SK-N-SH (cell line): ENCODE measurements at regions not wholly inside any gene's neighbourhood (a gene's known extent, or its start where the extent isn't known, plus 50 kb on each side); places are given as distances from the start of the nearest gene placed in this dataset.
A peak's percentile ranks its signal among the peaks of the same experiment; 100 is the strongest.

ENCODE experiments used
- CTCF ChIA-PET: fragments of 300-600, 350-600 bp; formaldehyde crosslinking; extraction: SDS; loops from one replicate; lab custom pipeline; 2021; lab: Yijun Ruan, JAX
- POLR2A ChIA-PET: fragments of 350-600 bp; sonication (Branson Sonifier 250); formaldehyde crosslinking; extraction: SDS; loops from one replicate; lab custom pipeline; 2020; ENCODE audit warnings: antibody characterized with exemption, inconsistent platforms; lab: Yijun Ruan, JAX
- DNase-seq: peaks from one replicate; pipeline ENCODE4 v3.0.0; 2012
- H2AFZ ChIP-seq: fragments of 200-600 bp; sonication (generic); 2 replicates; pipeline ENCODE4 v1.8.1; 2016; ENCODE audit warnings: antibody characterized with exemption, mild to moderate bottlenecking, low read depth
- H3F3A ChIP-seq: fragments of 200-600 bp; sonication (generic); replicated peaks from 2 replicates; pipeline ENCODE3; 2016; ENCODE audit warnings: antibody characterized with exemption, mild to moderate bottlenecking; ENCODE audit not compliant: insufficient read depth
- H3K27ac ChIP-seq, 2 experiments: fragments of 200-500 bp in 1 of 2; fragments of 200-600 bp in 1 of 2; sonication (Bioruptor generic) in 1 of 2; sonication (generic), shearing (Covaris generic) in 1 of 2; 2 replicates each; pipeline versions ENCODE4 v1.5.1 to v1.6.1; 2014 to 2016; ENCODE audit warnings: low read depth in 2 of 2, inconsistent platforms in 1 of 2, low read length in 1 of 2, mild to moderate bottlenecking in 1 of 2, mixed read lengths in 1 of 2
- H3K27me3 ChIP-seq: fragments of 200-600 bp; sonication (generic), shearing (Covaris generic); 2 replicates; pipeline ENCODE4 v1.6.1; 2016; ENCODE audit warnings: mixed run types; ENCODE audit not compliant: insufficient read depth
- H3K36me3 ChIP-seq, 2 experiments: fragments of 200-500 bp in 1 of 2; fragments of 200-600 bp in 1 of 2; sonication (Bioruptor generic) in 1 of 2; sonication (generic) in 1 of 2; replicated peaks in 1 of 2; 2 replicates each; pipeline versions ENCODE3 to v1.5.1; 2014 to 2016; ENCODE audit warnings: low read length in 1 of 2, mild to moderate bottlenecking in 1 of 2; ENCODE audit not compliant: insufficient read depth in 2 of 2, control insufficient read depth in 1 of 2
- H3K4me1 ChIP-seq, 2 experiments: fragments of 200-500 bp in 1 of 2; fragments of 200-600 bp in 1 of 2; sonication (Bioruptor generic) in 1 of 2; sonication (generic), shearing (Covaris generic) in 1 of 2; 2 replicates each; pipeline versions ENCODE4 v1.5.1 to v1.6.1; 2014 to 2016; ENCODE audit warnings: low read depth in 1 of 2, low read length in 1 of 2, mixed run types in 1 of 2; ENCODE audit not compliant: insufficient read depth in 2 of 2, control insufficient read depth in 1 of 2
- H3K4me2 ChIP-seq: fragments of 200-600 bp; sonication (generic), shearing (Covaris generic); 2 replicates; pipeline ENCODE4 v1.6.1; 2017; ENCODE audit warnings: mixed run types
- H3K4me3 ChIP-seq, 2 experiments: fragments of 200-500 bp in 1 of 2; fragments of 200-600 bp in 1 of 2; sonication (Bioruptor generic) in 1 of 2; sonication (generic), shearing (Covaris generic) in 1 of 2; 2 replicates each; pipeline versions ENCODE4 v1.5.1 to v1.8.1; 2014 to 2016; ENCODE audit warnings: low read depth in 2 of 2, inconsistent platforms in 1 of 2, low read length in 1 of 2, mild to moderate bottlenecking in 1 of 2, mixed read lengths in 1 of 2, moderate library complexity in 1 of 2
- H3K79me2 ChIP-seq: fragments of 200-600 bp; sonication (generic); 2 replicates; pipeline ENCODE4 v1.8.1; 2017; ENCODE audit warnings: mild to moderate bottlenecking; ENCODE audit not compliant: insufficient read depth
- H3K9ac ChIP-seq: fragments of 200-600 bp; sonication (generic); 2 replicates; pipeline ENCODE4 v1.6.1; 2017; ENCODE audit warnings: mixed run types
- H3K9me2 ChIP-seq: fragments of 200-600 bp; sonication (generic); 2 replicates; pipeline ENCODE4 v1.6.1; 2017; ENCODE audit warnings: mixed run types
- H3K9me3 ChIP-seq: fragments of 200-600 bp; sonication (generic); 2 replicates; pipeline ENCODE4 v1.6.1; 2017; ENCODE audit warnings: mixed run types, mild to moderate bottlenecking, moderate library complexity
- H4K20me1 ChIP-seq: fragments of 200-600 bp; sonication (generic); 2 replicates; pipeline ENCODE4 v1.6.1; 2017; ENCODE audit warnings: mild to moderate bottlenecking, mixed run types; ENCODE audit not compliant: insufficient read depth
- CHD2 ChIP-seq: fragments of 150-350 bp; IDR thresholded peaks from 2 replicates; pipeline ENCODE4 v1.6.1; 2018; ENCODE audit warnings: low read length; ENCODE audit not compliant: partially characterized antibody
- EP300 ChIP-seq, 2 experiments: IDR thresholded peaks; 2 replicates each; pipeline versions ENCODE4 v1.4.0 to v1.6.1; 2012; ENCODE audit warnings: borderline replicate concordance in 1 of 2, low read depth in 1 of 2, low read length in 1 of 2
- FOSL2 ChIP-seq: IDR thresholded peaks from 2 replicates; pipeline ENCODE4 v1.4.0; 2012; ENCODE audit warnings: low read depth, mild to moderate bottlenecking, moderate library complexity, borderline replicate concordance
- FOXJ3 ChIP-seq: sonication (generic); formaldehyde crosslinking; IDR thresholded peaks from 2 replicates; pipeline ENCODE4 v1.5.1; 2020; ENCODE audit warnings: mild to moderate bottlenecking, missing genetic modification reagents
- FOXM1 ChIP-seq: IDR thresholded peaks from 2 replicates; pipeline ENCODE4 v1.4.0; 2012; ENCODE audit warnings: low read depth, mild to moderate bottlenecking
- GABPA ChIP-seq: IDR thresholded peaks from 2 replicates; pipeline ENCODE4 v1.4.0; 2012; ENCODE audit warnings: low read depth, mild to moderate bottlenecking
- GATA2 ChIP-seq: sonication (generic); formaldehyde crosslinking; IDR thresholded peaks from 2 replicates; pipeline ENCODE4 v1.5.0; 2020; ENCODE audit warnings: mild to moderate bottlenecking, missing genetic modification reagents
- JUND ChIP-seq: IDR thresholded peaks from 2 replicates; pipeline ENCODE4 v1.4.0; 2012
- NFIC ChIP-seq: IDR thresholded peaks from 2 replicates; pipeline ENCODE4 v1.4.0; 2012; ENCODE audit warnings: borderline replicate concordance
- PBX3 ChIP-seq: IDR thresholded peaks from 2 replicates; pipeline ENCODE4; 2012
- RAD21 ChIP-seq: IDR thresholded peaks from 2 replicates; pipeline ENCODE4 v1.6.1; 2012; ENCODE audit warnings: mild to moderate bottlenecking, low read length
- RCOR1 ChIP-seq: fragments of 150-350 bp; IDR thresholded peaks from 2 replicates; pipeline ENCODE4 v1.6.1; 2017; ENCODE audit warnings: antibody characterized with exemption, low read length
- RFX5 ChIP-seq: IDR thresholded peaks from 2 replicates; pipeline ENCODE4 v1.6.1; 2012; ENCODE audit warnings: mild to moderate bottlenecking, improper control_type of control experiment, low read length
- SIN3A ChIP-seq: IDR thresholded peaks from 2 replicates; pipeline ENCODE4 v1.6.1; 2012; ENCODE audit warnings: low read depth, mild to moderate bottlenecking, low read length, moderate library complexity, borderline replicate concordance
- SMC3 ChIP-seq: IDR thresholded peaks from 2 replicates; pipeline ENCODE4 v1.6.1; 2012; ENCODE audit warnings: low read depth, low read length, improper control_type of control experiment
- TAF1 ChIP-seq: IDR thresholded peaks from 2 replicates; pipeline ENCODE4 v1.6.1; 2012; ENCODE audit warnings: low read depth, mild to moderate bottlenecking, low read length, moderate library complexity, borderline replicate concordance
- TCF12 ChIP-seq: IDR thresholded peaks from 2 replicates; pipeline ENCODE4 v1.4.0; 2012
- USF1 ChIP-seq: IDR thresholded peaks from 2 replicates; pipeline ENCODE4 v1.4.0; 2012; ENCODE audit warnings: low read depth, borderline replicate concordance
- USF2 ChIP-seq: fragments of 150-350 bp; IDR thresholded peaks from 2 replicates; pipeline ENCODE4 v1.6.1; 2017; ENCODE audit warnings: antibody characterized with exemption, low read length, low read depth, borderline replicate concordance
- ZBTB33 ChIP-seq: IDR thresholded peaks from 2 replicates; pipeline ENCODE4 v1.4.0; 2012; ENCODE audit warnings: low read depth, borderline replicate concordance
- WGBS: methylation state at CpG from one replicate; pipeline ENCODE4 v1.1.6; 2017; ENCODE audit warnings: low lambda C conversion rate; 5-methylcytosine and 5-hydroxymethylcytosine counted together

- TF ChIP-seq FOSL2 (no peak), EP300 (IDR thresholded peaks at IDR 0.05; ENCODE audit: borderline replicate concordance in 1 of 2, low read depth in 1 of 2, low read length in 1 of 2) (no peak), PBX3 (no peak), NFIC (no peak), RAD21 (no peak), JUND (no peak), TAF1 (no peak), GATA2 (CRISPR knock-in tag) (no peak)
- no peak overlapping the region for H3K9ac ChIP-seq
- H3K4me3 ChIP-seq: no peak overlapping the region
- no peak overlapping the region for H3K4me2 ChIP-seq
- no peaks in the 10 kb centered on the region for H4K20me1 ChIP-seq
- no peaks in the 10 kb centered on the region for H3K27me3 ChIP-seq
- H3K9me3 ChIP-seq: no peaks in the 10 kb centered on the region
- no peaks in the 10 kb centered on the region for H3K9me2 ChIP-seq
- no peaks in the 10 kb centered on the region for H3K36me3 ChIP-seq
- no peak overlapping the region for H2AFZ ChIP-seq
- H3K4me1 ChIP-seq: no peaks in the 10 kb centered on the region; a peak in 1 of 4 replicates
- ChIA-PET CTCF (interaction anchor here (1.2 kb wide), 1 partner anchor 20 kb away, joined by 4 read pairs; no protein-coding TSS in a partner anchor), POLR2A (no interaction called here)
- H3K79me2 ChIP-seq: peaks cover 3% of the 10 kb centered on the region; the same call in 1 of the 2 replicates
- no peak overlapping the region for H3K27ac ChIP-seq
- H3F3A ChIP-seq: no peaks in the 10 kb centered on the region
- peak; percentile 41 for DNase-seq
- 92% methylated on average over 23 of the region's 23 CpGs for WGBS
These were observed 67.1 kb upstream of the METRNL start for GRCh38 chr17:83012200-83012785.

GRCh38 chr17:83012868-83013778, 66.3 kb upstream of the METRNL start:
- H4K20me1 ChIP-seq: no peaks in the 10 kb centered on the region
- H2AFZ ChIP-seq: no peak overlapping the region
- H3K9me3 ChIP-seq: no peaks in the 10 kb centered on the region
- DNase-seq: peak; percentile 41
- H3K9me2 ChIP-seq: no peaks in the 10 kb centered on the region
- no peaks in the 10 kb centered on the region for H3K36me3 ChIP-seq
- no peak overlapping the region for H3K27ac ChIP-seq
- H3F3A ChIP-seq: no peaks in the 10 kb centered on the region
- H3K9ac ChIP-seq: no peak overlapping the region
- H3K4me3 ChIP-seq: no peak overlapping the region
- CTCF ChIA-PET: no interaction called here
- 91% methylated on average over 40 of the region's 41 CpGs for WGBS
- peaks cover 3% of the 10 kb centered on the region; the same call in 1 of the 2 replicates for H3K79me2 ChIP-seq
- POLR2A ChIA-PET: no interaction called here
- no peaks in the 10 kb centered on the region; a peak in 1 of 4 replicates for H3K4me1 ChIP-seq
- H3K27me3 ChIP-seq: no peaks in the 10 kb centered on the region
- H3K4me2 ChIP-seq: no peak overlapping the region
- TF ChIP-seq EP300 (IDR thresholded peaks at IDR 0.05; ENCODE audit: borderline replicate concordance in 1 of 2, low read depth in 1 of 2, low read length in 1 of 2) (no peak), RCOR1 (no peak), SMC3 (no peak), CHD2 (no peak), GABPA (no peak), FOXM1 (no peak), ZBTB33 (no peak), FOXJ3 (CRISPR knock-in tag) (no peak), SIN3A (no peak), USF2 (no peak), TCF12 (no peak), USF1 (no peak), RFX5 (no peak)
